ENCODE measurements at regions not wholly inside any gene's neighbourhood (a gene's known extent, or its start where the extent isn't known, plus 50 kb on each side); places are given as distances from the start of the nearest gene placed in this dataset.

DNA sequence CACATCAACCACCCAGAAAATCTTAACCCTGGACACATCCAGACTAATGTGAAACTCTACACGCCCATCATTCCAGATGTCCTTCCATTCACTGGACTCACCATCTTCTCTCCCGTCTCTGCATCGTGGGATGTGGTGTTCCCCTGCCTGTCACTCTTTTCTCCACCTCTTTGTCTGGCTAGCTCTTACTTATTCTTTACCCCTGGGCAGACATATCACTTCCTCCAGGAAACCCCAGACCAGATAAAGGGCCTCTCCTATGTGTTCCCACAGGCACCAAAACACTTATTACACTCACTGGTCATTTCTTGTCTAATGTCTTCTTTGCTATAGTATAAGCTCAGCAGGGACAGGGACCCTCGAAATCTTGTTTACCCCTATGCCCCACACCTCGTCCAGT is 109.3 kb upstream of the IPO5 start:
- H3K36me3 ChIP-seq (ENCODE audit: control insufficient read depth, insufficient read depth, low read length): no peaks in the 10 kb centered on the region
- H3K4me1 Mint-ChIP-seq: no peaks in the 10 kb centered on the region
- H3K27me3 ChIP-seq (ENCODE audit: control insufficient read depth, insufficient read depth, low read length): peaks cover 2% of the 10 kb centered on the region
- no peak overlapping the region for H3K27ac ChIP-seq (ENCODE audit: low read length)
- no peaks in the 10 kb centered on the region for H3K9me3 Mint-ChIP-seq
- intact Hi-C loops (cut with micrococcal nuclease): no loop called here
- no peaks in the 10 kb centered on the region for H3K4me1 ChIP-seq (ENCODE audit: control insufficient read depth, insufficient read depth, low read length)
- H3K4me3 ChIP-seq (ENCODE audit: low read length): no peak overlapping the region
- no peaks in the 10 kb centered on the region for H3K9me3 ChIP-seq (ENCODE audit: control insufficient read depth, insufficient read depth, low read length)
- no peak for ATAC-seq
- H3K4me3 Mint-ChIP-seq: no peak overlapping the region
- WGBS (ENCODE audit: insufficient coverage): 73% methylated on average over 4 of the region's 5 CpGs
- TF ChIP-seq, protein P1, sequence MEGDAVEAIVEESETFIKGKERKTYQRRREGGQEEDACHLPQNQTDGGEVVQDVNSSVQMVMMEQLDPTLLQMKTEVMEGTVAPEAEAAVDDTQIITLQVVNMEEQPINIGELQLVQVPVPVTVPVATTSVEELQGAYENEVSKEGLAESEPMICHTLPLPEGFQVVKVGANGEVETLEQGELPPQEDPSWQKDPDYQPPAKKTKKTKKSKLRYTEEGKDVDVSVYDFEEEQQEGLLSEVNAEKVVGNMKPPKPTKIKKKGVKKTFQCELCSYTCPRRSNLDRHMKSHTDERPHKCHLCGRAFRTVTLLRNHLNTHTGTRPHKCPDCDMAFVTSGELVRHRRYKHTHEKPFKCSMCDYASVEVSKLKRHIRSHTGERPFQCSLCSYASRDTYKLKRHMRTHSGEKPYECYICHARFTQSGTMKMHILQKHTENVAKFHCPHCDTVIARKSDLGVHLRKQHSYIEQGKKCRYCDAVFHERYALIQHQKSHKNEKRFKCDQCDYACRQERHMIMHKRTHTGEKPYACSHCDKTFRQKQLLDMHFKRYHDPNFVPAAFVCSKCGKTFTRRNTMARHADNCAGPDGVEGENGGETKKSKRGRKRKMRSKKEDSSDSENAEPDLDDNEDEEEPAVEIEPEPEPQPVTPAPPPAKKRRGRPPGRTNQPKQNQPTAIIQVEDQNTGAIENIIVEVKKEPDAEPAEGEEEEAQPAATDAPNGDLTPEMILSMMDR (IDR thresholded peaks at IDR 0.05): no peak
- peaks cover 2 to 8% of the 10 kb centered on the region in 2 donors for H3K27me3 Mint-ChIP-seq (ENCODE audit: low read depth in 2 of 2)
- no peak for DNase-seq
- no peak overlapping the region for H3K27ac Mint-ChIP-seq
- H3K36me3 Mint-ChIP-seq: no peaks in the 10 kb centered on the region

DNA sequence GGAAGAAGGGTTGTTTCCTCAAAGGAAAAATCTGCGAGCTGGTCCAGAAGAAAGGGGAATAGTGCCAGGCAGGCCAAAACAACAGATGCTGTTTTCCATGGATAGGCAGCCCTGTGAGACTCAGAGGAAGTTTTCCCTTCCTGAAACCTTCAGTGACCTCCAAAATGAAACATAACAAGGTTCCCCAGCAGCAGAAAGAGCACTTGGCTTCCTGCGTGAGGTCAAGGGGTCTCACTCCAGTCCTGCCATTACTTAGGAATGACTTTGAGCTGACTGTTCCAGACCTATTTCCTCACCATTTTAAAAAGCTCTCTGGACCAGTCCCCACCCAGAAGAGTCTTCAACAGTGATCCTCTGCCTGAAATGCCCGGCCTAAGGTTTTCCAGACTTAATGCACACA is 104.6 kb upstream of the IPO5 start:
- Histone ChIP-seq H3K36me3 (ENCODE audit: control insufficient read depth, insufficient read depth, low read length) (no peaks in the 10 kb centered on the region), H3K4me1 (ENCODE audit: control insufficient read depth, insufficient read depth, low read length) (no peaks in the 10 kb centered on the region), H3K27ac (ENCODE audit: low read length) (no peak overlapping the region), H3K9me3 (ENCODE audit: control insufficient read depth, insufficient read depth, low read length) (no peaks in the 10 kb centered on the region), H3K27me3 (ENCODE audit: control insufficient read depth, insufficient read depth, low read length) (no peaks in the 10 kb centered on the region), H3K4me3 (ENCODE audit: low read length) (no peak overlapping the region)
- Mint-ChIP-seq H3K4me3 (no peak overlapping the region), H3K27ac (no peak overlapping the region), H3K27me3 (ENCODE audit: low read depth in 2 of 2) (peaks cover 4 to 8% of the 10 kb centered on the region in 2 donors), H3K9me3 (peaks cover 0 to 6% of the 10 kb centered on the region in 2 donors), H3K36me3 (no peaks in the 10 kb centered on the region), H3K4me1 (no peaks in the 10 kb centered on the region)
- DNase-seq: no peak
- no peak for ATAC-seq
- WGBS (ENCODE audit: insufficient coverage): 60% methylated on average over 3 of the region's 3 CpGs
- TF ChIP-seq, protein P1 (IDR thresholded peaks at IDR 0.05): no peak
- intact Hi-C loops (cut with micrococcal nuclease): no loop called here

DNA sequence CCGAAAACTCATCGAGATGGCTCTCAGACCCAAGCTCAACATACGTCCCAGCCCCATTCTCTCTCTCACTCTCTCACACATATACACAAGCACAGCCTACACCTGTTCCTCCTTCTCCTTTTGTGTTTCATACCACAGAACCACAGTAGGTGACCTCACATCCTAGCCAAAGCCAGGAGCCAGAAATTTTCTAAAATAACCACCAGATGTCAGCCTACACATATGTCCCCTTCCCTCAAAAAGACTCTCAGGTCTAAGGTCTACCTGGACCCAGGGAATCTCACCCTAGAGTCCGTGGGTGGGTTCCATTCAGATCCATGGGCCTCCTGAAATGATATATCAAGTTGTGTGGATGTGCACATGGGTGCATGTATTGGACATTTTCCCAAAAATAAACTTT is 104.2 kb upstream of the IPO5 start:
- H3K36me3 Mint-ChIP-seq: no peaks in the 10 kb centered on the region
- DNase-seq (peak in 1 of 2 donors; percentile 1), ATAC-seq (no peak)
- H3K4me1 ChIP-seq (ENCODE audit: control insufficient read depth, insufficient read depth, low read length): no peaks in the 10 kb centered on the region
- H3K27ac Mint-ChIP-seq: no peak overlapping the region
- TF ChIP-seq, protein P1 (IDR thresholded peaks at IDR 0.05): no peak
- no peak overlapping the region for H3K4me3 Mint-ChIP-seq
- H3K27me3 Mint-ChIP-seq (ENCODE audit: low read depth in 2 of 2): peaks cover 2 to 8% of the 10 kb centered on the region in 2 donors
- intact Hi-C loops (cut with micrococcal nuclease): no loop called here
- H3K27ac ChIP-seq (ENCODE audit: low read length): no peak overlapping the region
- H3K9me3 ChIP-seq (ENCODE audit: control insufficient read depth, insufficient read depth, low read length): no peaks in the 10 kb centered on the region
- no peaks in the 10 kb centered on the region for H3K27me3 ChIP-seq (ENCODE audit: control insufficient read depth, insufficient read depth, low read length)
- no peaks in the 10 kb centered on the region for H3K4me1 Mint-ChIP-seq
- peaks cover 0 to 6% of the 10 kb centered on the region in 2 donors for H3K9me3 Mint-ChIP-seq
- WGBS (ENCODE audit: insufficient coverage): 38% methylated on average over 3 of the region's 4 CpGs
- no peak overlapping the region for H3K4me3 ChIP-seq (ENCODE audit: low read length)
- H3K36me3 ChIP-seq (ENCODE audit: control insufficient read depth, insufficient read depth, low read length): no peaks in the 10 kb centered on the region

DNA sequence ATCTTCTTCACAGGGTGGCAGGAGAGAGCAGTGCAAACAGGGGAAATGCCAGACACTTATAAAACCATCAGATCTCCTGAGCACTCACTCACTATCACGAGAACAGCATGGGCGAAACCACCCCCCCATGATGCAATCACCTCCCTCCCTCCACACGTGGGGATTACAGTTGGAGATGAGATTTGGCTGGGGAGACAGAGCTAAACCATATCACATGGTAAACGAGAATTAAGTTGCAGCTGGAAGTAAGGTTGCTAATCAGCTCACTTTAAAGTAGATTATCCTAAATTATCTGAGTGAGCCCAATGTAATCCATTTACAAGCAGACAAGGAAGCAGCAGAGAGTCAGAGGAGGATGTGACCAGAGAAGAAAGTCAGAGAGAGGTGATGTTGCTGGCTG is 102.2 kb upstream of the IPO5 start:
- H3K27me3 Mint-ChIP-seq (ENCODE audit: low read depth in 2 of 2): peaks cover 0 to 8% of the 10 kb centered on the region in 2 donors
- H3K36me3 Mint-ChIP-seq: no peaks in the 10 kb centered on the region
- no peak overlapping the region for H3K4me3 ChIP-seq (ENCODE audit: low read length)
- no peaks in the 10 kb centered on the region for H3K4me1 ChIP-seq (ENCODE audit: control insufficient read depth, insufficient read depth, low read length)
- DNase-seq (no peak), ATAC-seq (no peak)
- intact Hi-C loops (cut with micrococcal nuclease): loop anchor here (10.0 kb wide), 1 partner anchor 824 kb away; no protein-coding TSS in a partner anchor
- H3K4me1 Mint-ChIP-seq: no peaks in the 10 kb centered on the region
- peaks cover 0 to 6% of the 10 kb centered on the region in 2 donors for H3K9me3 Mint-ChIP-seq
- WGBS (ENCODE audit: insufficient coverage): no CpG with 5 or more reads among the region's 4 CpGs
- no peak overlapping the region for H3K27ac ChIP-seq (ENCODE audit: low read length)
- TF ChIP-seq, protein P1 (IDR thresholded peaks at IDR 0.05): no peak
- no peak overlapping the region for H3K27ac Mint-ChIP-seq
- H3K36me3 ChIP-seq (ENCODE audit: control insufficient read depth, insufficient read depth, low read length): no peaks in the 10 kb centered on the region
- no peak overlapping the region for H3K4me3 Mint-ChIP-seq
- no peaks in the 10 kb centered on the region for H3K27me3 ChIP-seq (ENCODE audit: control insufficient read depth, insufficient read depth, low read length)
- H3K9me3 ChIP-seq (ENCODE audit: control insufficient read depth, insufficient read depth, low read length): no peaks in the 10 kb centered on the region

All from natural killer cell (primary cell).